Breast epithelium (tissue), 4 donors: ENCODE measurements at regions not wholly inside any gene's neighbourhood (a gene's known extent, or its start where the extent isn't known, plus 50 kb on each side); places are given as distances from the start of the nearest gene placed in this dataset.

Experiments
- DNase-seq, 2 donors: peaks; one replicate each; pipeline ENCODE4 v3.0.0-alpha.2; 2019; ENCODE audit warnings: low spot score in 2 of 2
- H3K27ac ChIP-seq, 2 donors: fragments of 200-600 bp; sonication (generic) in 1 of 2; one replicate each; pipeline ENCODE4 v1.5.1; 2016 to 2019; ENCODE audit warnings: mild to moderate bottlenecking in 1 of 2
- H3K27me3 ChIP-seq, 2 donors: fragments of 200-600 bp; sonication (generic) in 1 of 2; one replicate each; pipeline versions ENCODE4 v1.5.1 to v1.6.0; 2017 to 2019; ENCODE audit warnings: control low read depth in 1 of 2, mild to moderate bottlenecking in 1 of 2
- H3K36me3 ChIP-seq: fragments of 200-600 bp; one replicate; pipeline ENCODE4 v1.5.1; 2019
- H3K4me1 ChIP-seq, 2 donors: fragments of 200-600 bp; sonication (generic); one replicate each; pipeline ENCODE4 v1.5.1; 2016 to 2019; ENCODE audit warnings: control low read depth in 1 of 2
- H3K4me3 ChIP-seq, 3 donors: fragments of 200-600 bp; sonication (generic); 1 replicate in 2 of 3; 2 replicates in 1 of 3; pipeline ENCODE4 v1.5.1; 2016 to 2019; ENCODE audit warnings: mild to moderate bottlenecking in 3 of 3, moderate library complexity in 2 of 3
- H3K9me3 ChIP-seq, 2 donors: fragments of 200-600 bp; sonication (generic) in 1 of 2; one replicate each; pipeline ENCODE4 v1.5.1; 2016 to 2019; ENCODE audit warnings: control low read depth in 1 of 2
- POLR2A ChIP-seq: fragments of 450-650 bp; IDR thresholded peaks from one replicate; pipeline ENCODE4 v1.6.1; 2016; ENCODE audit warnings: antibody characterized with exemption, mild to moderate bottlenecking, moderate library complexity
- POLR2AphosphoS5 ChIP-seq, 3 donors: sonication (generic); formaldehyde crosslinking; IDR thresholded peaks; one replicate each; pipeline ENCODE4 v1.6.1; 2017; ENCODE audit warnings: antibody characterized with exemption in 3 of 3
- intact Hi-C: fragments of 100-400 bp; cut with DNase I; formaldehyde crosslinking; loops from one replicate; pipeline ENCODE4 v1.15.1; 2023; ENCODE audit warnings: low total_unique reads
- TF ChIP-seq, protein P1 (sequence below), 3 donors: fragments of 450-650 bp; IDR thresholded peaks; one replicate each; pipeline ENCODE4 v1.5.1; 2016 to 2017; ENCODE audit warnings: antibody characterized with exemption in 3 of 3, mild to moderate bottlenecking in 3 of 3, moderate library complexity in 3 of 3

DNA sequence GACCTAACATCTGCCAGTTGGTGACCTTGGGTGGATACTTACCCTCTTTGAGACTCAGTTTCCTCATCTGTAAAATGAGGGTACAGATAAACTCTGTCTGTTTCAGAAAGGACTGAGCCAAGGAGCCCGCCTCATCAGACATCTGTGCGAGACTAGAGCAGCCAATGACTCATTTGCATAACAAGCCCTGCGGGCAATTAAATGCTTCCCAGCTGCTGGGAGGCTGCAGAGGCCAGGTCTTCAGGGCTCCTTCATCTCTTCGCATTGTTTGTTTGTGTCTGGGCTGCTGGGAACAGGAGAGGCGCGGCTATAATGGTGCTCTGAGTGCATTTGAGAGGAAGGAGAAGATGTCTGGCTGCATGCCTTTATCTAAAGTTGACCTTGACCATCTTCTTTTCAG, 85.0 kb downstream of the ADRA2C start:
- Histone ChIP-seq H3K36me3 (no peaks in the 10 kb centered on the region), H3K9me3 (peaks cover 10% of the 10 kb centered on the region in 2 donors), H3K4me1 (no peaks in the 10 kb centered on the region), H3K27ac (no peak overlapping the region), H3K27me3 (peaks cover 0 to 34% of the 10 kb centered on the region in 2 donors), H3K4me3 (no peak overlapping the region)
- no peak for TF ChIP-seq POLR2A
- no peak for TF ChIP-seq POLR2AphosphoS5 (IDR thresholded peaks at IDR 0.05)
- TF ChIP-seq, protein P1, sequence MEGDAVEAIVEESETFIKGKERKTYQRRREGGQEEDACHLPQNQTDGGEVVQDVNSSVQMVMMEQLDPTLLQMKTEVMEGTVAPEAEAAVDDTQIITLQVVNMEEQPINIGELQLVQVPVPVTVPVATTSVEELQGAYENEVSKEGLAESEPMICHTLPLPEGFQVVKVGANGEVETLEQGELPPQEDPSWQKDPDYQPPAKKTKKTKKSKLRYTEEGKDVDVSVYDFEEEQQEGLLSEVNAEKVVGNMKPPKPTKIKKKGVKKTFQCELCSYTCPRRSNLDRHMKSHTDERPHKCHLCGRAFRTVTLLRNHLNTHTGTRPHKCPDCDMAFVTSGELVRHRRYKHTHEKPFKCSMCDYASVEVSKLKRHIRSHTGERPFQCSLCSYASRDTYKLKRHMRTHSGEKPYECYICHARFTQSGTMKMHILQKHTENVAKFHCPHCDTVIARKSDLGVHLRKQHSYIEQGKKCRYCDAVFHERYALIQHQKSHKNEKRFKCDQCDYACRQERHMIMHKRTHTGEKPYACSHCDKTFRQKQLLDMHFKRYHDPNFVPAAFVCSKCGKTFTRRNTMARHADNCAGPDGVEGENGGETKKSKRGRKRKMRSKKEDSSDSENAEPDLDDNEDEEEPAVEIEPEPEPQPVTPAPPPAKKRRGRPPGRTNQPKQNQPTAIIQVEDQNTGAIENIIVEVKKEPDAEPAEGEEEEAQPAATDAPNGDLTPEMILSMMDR (IDR thresholded peaks at IDR 0.05) = no peak
- intact Hi-C loops = no loop called here
- no peak for DNase-seq

DNA sequence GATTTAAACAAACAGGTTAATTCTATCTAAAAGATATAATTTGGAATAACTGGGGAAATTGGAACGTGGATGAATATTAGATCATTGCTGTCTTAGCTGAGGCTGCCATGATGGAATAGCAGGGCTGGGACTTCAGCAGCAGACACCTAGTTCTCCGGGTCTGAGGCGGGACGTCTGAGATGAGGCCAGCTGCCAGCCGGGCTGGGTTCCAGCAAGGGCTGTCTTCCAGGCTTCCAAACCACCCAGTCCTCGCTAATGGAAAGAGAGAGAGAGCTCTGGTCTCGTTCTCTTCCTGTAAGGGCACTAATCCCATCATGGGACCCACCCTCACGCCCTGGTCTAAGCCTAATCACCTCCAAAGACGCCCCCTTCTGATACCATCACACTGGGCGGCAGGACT, 85.7 kb downstream of the ADRA2C start:
- intact Hi-C loops = no loop called here
- Histone ChIP-seq H3K27ac (no peak overlapping the region), H3K36me3 (no peaks in the 10 kb centered on the region), H3K9me3 (peaks cover 10% of the 10 kb centered on the region in 2 donors), H3K4me1 (no peaks in the 10 kb centered on the region), H3K27me3 (peaks cover 0 to 34% of the 10 kb centered on the region in 2 donors), H3K4me3 (no peak overlapping the region)
- TF ChIP-seq, protein P1 (IDR thresholded peaks at IDR 0.05) = no peak
- TF ChIP-seq POLR2AphosphoS5 (IDR thresholded peaks at IDR 0.05) (no peak), POLR2A (no peak)
- DNase-seq = no peak

DNA sequence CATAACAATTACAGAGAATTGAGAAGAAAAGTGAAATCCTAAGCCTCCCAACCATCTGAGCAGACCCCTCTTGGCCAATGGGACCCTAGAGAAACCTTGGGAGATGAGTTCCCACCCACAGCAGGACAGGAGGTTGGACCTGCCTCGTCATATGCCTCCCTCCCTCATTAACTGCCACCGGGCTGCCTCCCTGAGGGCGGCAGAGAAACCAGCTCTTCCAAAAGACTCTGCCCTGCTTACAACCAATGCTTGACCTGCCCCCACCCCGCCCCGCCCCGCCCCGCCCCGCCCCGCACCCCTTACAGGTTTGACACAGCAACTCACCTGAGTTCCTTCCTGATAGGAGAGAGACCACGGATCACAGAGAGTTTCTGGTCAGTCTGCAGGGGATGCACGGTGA, 86.1 kb downstream of the ADRA2C start:
- Histone ChIP-seq H3K9me3 (peaks cover 10% of the 10 kb centered on the region in 2 donors), H3K27me3 (peaks cover 0 to 39% of the 10 kb centered on the region in 2 donors), H3K4me3 (no peak overlapping the region), H3K4me1 (no peaks in the 10 kb centered on the region), H3K36me3 (no peaks in the 10 kb centered on the region), H3K27ac (no peak overlapping the region)
- TF ChIP-seq POLR2AphosphoS5 (IDR thresholded peaks at IDR 0.05) (no peak), POLR2A (no peak)
- TF ChIP-seq, protein P1 (IDR thresholded peaks at IDR 0.05) = no peak
- no peak for DNase-seq
- intact Hi-C loops = no loop called here

DNA sequence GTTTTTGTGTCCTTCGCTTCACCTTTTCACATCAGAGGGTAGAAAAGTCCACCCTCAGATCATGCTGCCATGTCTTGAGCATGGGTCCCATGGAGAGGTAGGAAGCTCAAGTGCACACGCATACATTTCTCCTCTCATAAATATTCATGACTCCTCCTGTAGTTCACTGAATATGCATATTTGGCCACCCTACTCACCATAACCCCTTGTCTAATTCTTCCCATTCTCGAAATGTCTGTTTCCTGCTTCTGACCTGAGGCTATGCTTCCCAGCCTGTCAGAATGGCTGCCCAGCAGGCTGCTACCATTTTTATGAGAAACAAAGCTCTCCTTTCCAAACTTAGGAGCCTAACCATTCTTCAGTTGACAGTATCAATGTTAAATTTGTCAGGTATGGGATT, 86.5 kb downstream of the ADRA2C start:
- intact Hi-C loops = no loop called here
- Histone ChIP-seq H3K27ac (no peak overlapping the region), H3K27me3 (peaks cover 0 to 40% of the 10 kb centered on the region in 2 donors), H3K36me3 (no peaks in the 10 kb centered on the region), H3K4me1 (no peaks in the 10 kb centered on the region), H3K9me3 (peaks cover 10% of the 10 kb centered on the region in 2 donors), H3K4me3 (no peak overlapping the region)
- DNase-seq = no peak
- TF ChIP-seq POLR2A = no peak
- TF ChIP-seq, protein P1 (IDR thresholded peaks at IDR 0.05) = no peak
- TF ChIP-seq POLR2AphosphoS5 (IDR thresholded peaks at IDR 0.05) = no peak

DNA sequence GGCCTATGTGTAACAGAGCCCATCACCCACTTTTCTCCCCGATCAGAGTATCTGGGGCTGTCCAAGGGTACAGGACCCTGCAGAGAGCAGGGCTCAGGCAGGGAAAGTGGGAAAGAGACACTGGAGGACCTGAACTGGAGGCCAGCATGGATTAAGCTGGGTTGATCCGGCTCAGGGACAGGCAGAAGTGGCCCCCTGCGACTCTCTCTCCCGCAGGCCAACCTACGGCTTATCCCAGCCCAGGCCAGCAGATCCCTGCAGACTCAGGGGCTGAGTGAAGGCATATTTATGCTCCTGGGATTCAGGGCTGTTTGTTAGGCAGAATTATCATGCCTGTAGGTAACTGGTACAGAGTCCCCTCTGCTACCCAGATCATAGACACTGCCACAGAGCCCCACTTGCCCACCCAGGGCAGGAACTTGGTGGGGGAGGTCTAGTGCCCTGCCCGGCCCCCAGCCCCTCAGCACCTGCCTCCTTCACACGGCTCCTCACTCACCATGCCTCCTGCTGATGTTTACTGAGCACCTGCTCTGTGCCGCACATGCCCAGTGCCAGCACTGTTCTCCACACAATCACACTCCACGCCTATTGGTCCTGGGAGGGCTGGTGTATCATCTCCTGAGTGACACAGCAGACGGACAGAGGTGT, 87.3 kb downstream of the ADRA2C start:
- DNase-seq = no peak
- peaks cover 10% of the 10 kb centered on the region in 2 donors for H3K9me3 ChIP-seq
- intact Hi-C loops = no loop called here

More for the DNA sequence above, 87.3 kb downstream of the ADRA2C start:
- peaks cover 0 to 45% of the 10 kb centered on the region in 2 donors for H3K27me3 ChIP-seq
- H3K4me3 ChIP-seq = no peak overlapping the region
- H3K4me1 ChIP-seq = no peaks in the 10 kb centered on the region
- no peak for TF ChIP-seq POLR2A
- TF ChIP-seq POLR2AphosphoS5 (IDR thresholded peaks at IDR 0.05) = no peak
- TF ChIP-seq, protein P1 (IDR thresholded peaks at IDR 0.05) = no peak
- H3K27ac ChIP-seq = no peak overlapping the region
- no peaks in the 10 kb centered on the region for H3K36me3 ChIP-seq
